C4-2B (cell line): ENCODE measurements at regions not wholly inside any gene's neighbourhood (a gene's known extent, or its start where the extent isn't known, plus 50 kb on each side); places are given as distances from the start of the nearest gene placed in this dataset.

Source experiments
- H3K27ac ChIP-seq: fragments of 450-650 bp; 2 replicates; pipeline ENCODE4 v1.5.1; 2017
- ZFX ChIP-seq: fragments of 450-650 bp; IDR thresholded peaks from 2 replicates; pipeline ENCODE4 v1.6.1; 2017
- TF ChIP-seq, protein P1 (sequence below): fragments of 450-650 bp; conservative IDR thresholded peaks from 2 replicates; pipeline ENCODE4 v1.5.1; 2017; ENCODE audit warnings: mild to moderate bottlenecking

DNA sequence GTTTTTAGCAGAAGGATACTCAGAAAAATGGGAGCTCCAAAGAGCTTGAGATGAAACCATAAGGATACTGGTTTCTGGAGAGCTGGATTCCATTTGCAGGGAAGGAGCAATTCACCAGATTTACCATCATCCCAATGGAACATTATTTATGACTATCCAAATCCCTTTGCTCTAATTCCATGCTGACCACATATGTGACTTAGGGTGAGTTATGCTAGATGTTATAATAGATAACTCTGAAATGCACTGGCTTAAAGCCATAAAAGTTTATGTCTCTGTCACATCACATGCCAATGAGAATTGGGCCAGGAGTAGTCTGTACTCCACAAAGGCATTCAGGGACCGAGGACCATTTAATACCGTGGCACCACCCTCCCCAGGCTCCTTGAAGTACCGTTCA is 185.2 kb downstream of the SKIDA1 start:
- H3K27ac ChIP-seq = no peak overlapping the region
- TF ChIP-seq ZFX = no peak
- TF ChIP-seq, protein P1, sequence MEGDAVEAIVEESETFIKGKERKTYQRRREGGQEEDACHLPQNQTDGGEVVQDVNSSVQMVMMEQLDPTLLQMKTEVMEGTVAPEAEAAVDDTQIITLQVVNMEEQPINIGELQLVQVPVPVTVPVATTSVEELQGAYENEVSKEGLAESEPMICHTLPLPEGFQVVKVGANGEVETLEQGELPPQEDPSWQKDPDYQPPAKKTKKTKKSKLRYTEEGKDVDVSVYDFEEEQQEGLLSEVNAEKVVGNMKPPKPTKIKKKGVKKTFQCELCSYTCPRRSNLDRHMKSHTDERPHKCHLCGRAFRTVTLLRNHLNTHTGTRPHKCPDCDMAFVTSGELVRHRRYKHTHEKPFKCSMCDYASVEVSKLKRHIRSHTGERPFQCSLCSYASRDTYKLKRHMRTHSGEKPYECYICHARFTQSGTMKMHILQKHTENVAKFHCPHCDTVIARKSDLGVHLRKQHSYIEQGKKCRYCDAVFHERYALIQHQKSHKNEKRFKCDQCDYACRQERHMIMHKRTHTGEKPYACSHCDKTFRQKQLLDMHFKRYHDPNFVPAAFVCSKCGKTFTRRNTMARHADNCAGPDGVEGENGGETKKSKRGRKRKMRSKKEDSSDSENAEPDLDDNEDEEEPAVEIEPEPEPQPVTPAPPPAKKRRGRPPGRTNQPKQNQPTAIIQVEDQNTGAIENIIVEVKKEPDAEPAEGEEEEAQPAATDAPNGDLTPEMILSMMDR = no peak

DNA sequence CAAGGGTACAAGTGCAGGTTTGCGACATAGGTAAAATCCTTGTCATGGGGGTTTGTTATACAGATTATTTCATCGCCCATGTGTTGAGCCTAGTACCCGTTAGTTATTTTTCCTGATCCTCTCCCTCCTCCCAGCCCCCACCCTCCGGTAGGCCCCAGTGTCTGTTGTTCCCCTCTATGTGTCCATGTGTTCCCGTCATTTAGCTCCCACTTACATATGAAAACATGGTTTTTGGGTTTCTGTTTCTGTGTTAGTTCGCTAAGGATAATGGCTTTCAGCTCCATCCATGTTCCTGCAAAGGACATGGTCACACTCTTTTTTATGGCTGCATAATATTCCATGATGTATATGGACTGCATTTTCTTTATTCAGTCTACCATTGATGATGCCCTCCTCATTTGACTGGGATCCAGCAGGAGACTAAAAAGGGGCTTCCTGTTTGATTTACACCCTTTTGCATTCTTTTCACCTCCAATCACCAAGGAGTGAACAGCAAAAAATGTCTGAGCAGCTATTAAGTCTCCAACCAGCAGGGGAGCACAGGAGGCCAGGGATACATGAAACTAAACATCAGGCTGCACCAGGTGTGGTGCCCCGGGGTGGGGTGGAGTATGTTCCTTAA is 188.2 kb downstream of the SKIDA1 start:
- H3K27ac ChIP-seq = no peak overlapping the region
- TF ChIP-seq, protein P1 = no peak
- no peak for TF ChIP-seq ZFX

DNA sequence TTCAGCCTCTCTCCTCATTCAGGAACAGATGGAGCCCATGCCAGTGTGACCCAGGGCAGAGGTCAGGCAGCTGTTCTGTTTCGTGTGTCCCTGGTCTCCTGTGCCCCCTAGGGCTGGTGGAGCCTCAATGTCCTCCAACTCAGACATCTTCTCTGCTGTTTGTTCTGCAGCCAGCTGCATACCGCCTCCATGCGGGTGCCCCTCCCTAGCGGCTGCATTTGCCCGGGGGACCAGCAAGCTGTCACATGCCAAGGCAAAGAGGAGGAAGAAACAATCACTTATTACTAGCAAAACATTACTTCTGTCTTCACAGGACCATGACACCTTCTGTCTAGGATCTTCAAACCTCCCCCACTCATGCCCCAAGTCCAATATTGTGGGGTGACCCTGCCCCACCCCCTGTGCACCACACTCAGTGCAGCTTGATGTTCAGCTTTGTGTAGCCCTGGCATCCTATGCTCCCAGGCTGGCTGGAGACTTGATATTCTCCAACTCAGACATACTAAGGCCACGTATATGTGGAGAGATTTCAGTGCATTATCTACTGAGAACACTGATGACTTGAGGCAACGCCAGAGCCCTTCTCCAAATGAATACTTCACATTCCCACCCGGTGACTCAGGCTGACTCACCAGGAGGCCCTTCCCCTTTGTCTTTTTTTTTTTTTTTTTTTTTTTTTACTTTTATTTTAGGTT is 188.9 kb downstream of the SKIDA1 start:
- H3K27ac ChIP-seq = no peak overlapping the region
- TF ChIP-seq, protein P1 = no peak
- TF ChIP-seq ZFX = no peak

DNA sequence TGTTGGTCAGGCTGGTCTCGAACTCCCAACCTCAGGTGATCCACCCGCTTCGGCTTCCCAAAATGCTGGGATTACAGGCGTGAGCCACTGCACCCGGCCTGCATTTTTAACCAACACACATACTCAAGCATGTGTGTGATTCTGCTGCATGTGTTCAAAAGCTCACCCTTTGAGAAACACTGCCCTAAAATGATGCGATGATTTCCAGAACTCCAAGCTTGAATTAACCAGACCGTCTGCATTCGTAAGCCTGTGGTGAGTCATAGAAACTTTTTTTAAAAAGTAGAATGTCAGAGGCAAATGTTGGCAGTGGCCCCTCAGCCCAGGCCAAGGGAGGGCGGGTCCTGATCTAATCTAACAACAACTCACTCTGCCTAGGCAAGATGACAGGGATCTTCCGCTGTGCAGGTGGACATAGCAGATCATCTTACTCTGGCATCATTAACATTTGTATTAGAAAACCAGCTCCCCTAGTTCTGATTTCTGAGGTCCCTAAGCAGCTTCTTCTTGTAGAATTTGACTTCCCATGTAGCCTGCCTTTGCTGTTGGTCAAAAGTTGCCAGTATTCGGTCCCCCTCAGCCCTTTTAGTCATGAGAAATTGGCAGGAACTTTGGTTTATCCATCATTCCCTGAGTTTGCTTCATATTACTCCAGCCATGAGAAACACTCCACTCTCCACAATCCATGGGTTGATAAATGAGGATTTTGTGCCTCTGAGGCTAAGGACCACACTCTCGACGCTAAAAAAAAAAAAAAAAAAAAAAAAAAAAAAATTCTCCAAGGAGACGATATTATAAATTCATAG is 190.4 kb downstream of the SKIDA1 start:
- no peak overlapping the region for H3K27ac ChIP-seq
- TF ChIP-seq ZFX = no peak
- TF ChIP-seq, protein P1 = no peak

DNA sequence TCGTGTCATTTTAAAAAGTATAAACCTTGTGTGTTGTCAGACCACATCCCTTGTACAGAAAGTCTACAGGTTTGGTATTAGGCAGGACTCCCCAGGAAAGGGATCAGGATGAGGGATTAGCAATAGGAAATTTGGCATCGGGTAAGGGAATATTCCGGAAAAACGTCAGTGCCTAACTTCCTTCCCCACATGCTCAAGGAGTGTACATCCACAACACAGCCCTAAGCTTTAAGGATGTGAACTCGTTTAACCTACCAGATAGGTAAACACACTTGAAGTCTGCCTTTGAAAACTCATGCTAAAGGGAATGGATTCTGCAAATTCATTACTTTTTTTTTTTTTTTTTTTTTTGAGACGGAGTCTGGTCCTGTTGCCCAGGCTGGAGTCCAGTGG is 194.9 kb downstream of the SKIDA1 start:
- TF ChIP-seq ZFX = no peak
- TF ChIP-seq, protein P1 = no peak
- no peak overlapping the region for H3K27ac ChIP-seq

DNA sequence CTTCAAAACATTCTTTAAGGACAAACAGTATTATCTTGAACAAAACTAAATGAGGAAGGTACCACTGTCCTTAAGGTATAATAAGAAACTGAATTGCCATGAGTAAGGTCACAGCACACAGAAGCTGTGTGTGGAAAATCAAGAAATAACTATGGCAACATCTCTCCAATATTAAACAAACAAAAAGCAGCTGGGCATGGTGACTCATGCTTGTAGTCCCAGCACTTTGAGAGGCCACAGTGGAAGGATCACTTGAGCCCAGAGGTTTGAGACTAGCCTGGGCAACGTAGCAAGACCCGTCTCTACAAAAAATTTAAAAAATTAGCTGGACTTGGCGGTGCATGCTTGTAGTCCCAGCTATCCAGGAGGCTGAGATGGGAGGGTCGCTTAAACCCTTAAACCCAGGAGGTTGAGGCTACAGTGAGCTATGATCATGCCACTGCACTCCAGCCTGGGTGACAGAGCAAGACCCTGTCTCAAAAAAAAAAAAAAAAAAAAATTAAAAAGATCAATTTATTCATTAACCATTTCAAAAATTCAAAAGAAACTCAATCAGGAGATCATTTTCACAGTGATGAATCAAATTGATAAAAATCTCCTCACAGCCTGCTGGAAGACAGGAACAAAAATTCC is 195.4 kb downstream of the SKIDA1 start:
- TF ChIP-seq, protein P1 = no peak
- TF ChIP-seq ZFX = no peak
- no peak overlapping the region for H3K27ac ChIP-seq
